ENCODE measurements at regions not wholly inside any gene's neighbourhood (a gene's known extent, or its start where the extent isn't known, plus 50 kb on each side); places are given as distances from the start of the nearest gene placed in this dataset.

DNA sequence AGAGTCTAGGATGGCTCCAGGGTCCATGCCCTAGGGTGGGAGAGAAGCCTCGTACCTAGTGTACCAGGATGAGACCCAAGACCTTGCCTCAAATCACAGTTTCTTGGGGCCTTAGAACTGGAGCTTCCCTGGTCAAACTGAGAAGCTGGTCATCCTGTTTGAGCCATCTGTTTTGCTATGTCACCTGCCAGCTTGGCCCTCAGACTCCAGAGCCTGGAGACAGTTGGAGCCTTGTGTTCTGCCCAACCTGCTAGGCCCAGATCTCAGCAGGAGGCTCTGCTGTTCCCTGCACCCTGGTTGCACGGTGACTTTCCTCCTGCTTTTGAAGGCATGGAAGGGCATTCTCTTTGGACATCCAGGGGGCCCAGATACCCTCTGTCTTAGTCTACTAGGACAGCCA lies 206.3 kb upstream of the ATP6AP2 start:
- Mint-ChIP-seq H3K4me1 (ENCODE audit: low read depth) (no peaks in the 10 kb centered on the region), H3K4me3 (no peak overlapping the region), H3K36me3 (ENCODE audit: low read depth) (no peaks in the 10 kb centered on the region), H3K9me3 (no peaks in the 10 kb centered on the region), H3K27me3 (no peaks in the 10 kb centered on the region), H3K27ac (no peak overlapping the region)
- Histone ChIP-seq H3K27ac (ENCODE audit: low read depth in 1 of 2, low read length in 2 of 2) (no peak overlapping the region), H3K36me3 (ENCODE audit: insufficient read depth, low read length) (no peaks in the 10 kb centered on the region), H3K27me3 (ENCODE audit: control insufficient read depth in 1 of 2, insufficient read depth in 2 of 2, low read length in 2 of 2) (no peaks in the 10 kb centered on the region), H3K9me3 (ENCODE audit: control insufficient read depth in 1 of 2, insufficient read depth in 1 of 2, low read length in 2 of 2) (no peaks in the 10 kb centered on the region), H3K4me3 (ENCODE audit: low read length) (no peak overlapping the region), H3K4me1 (ENCODE audit: insufficient read depth, low read length) (no peaks in the 10 kb centered on the region)
- DNase-seq, result no peak
- intact Hi-C loops (cut with DNase I, micrococcal nuclease), result no loop called here
- POLR2A ChIA-PET, result no interaction called here
- no peak for TF ChIP-seq CTCF (IDR thresholded peaks at IDR 0.05)
- no peak for ATAC-seq (ENCODE audit: poor library complexity)
- CTCF ChIA-PET, result no interaction called here

- no peaks in the 10 kb centered on the region for H3K27me3 Mint-ChIP-seq
- Histone ChIP-seq H3K36me3 (ENCODE audit: insufficient read depth, low read length) (no peaks in the 10 kb centered on the region), H3K4me1 (ENCODE audit: insufficient read depth, low read length) (no peaks in the 10 kb centered on the region), H3K27me3 (ENCODE audit: control insufficient read depth in 1 of 2, insufficient read depth in 2 of 2, low read length in 2 of 2) (no peaks in the 10 kb centered on the region), H3K4me3 (ENCODE audit: low read length) (no peak overlapping the region), H3K9me3 (ENCODE audit: control insufficient read depth in 1 of 2, insufficient read depth in 1 of 2, low read length in 2 of 2) (no peaks in the 10 kb centered on the region), H3K27ac (ENCODE audit: low read depth in 1 of 2, low read length in 2 of 2) (no peak overlapping the region)
- no peak for TF ChIP-seq CTCF (IDR thresholded peaks at IDR 0.05)
- DNase-seq (no peak), ATAC-seq (ENCODE audit: poor library complexity) (no peak)
- no peaks in the 10 kb centered on the region for H3K36me3 Mint-ChIP-seq (ENCODE audit: low read depth)
- CTCF ChIA-PET, result no interaction called here
- intact Hi-C loops (cut with DNase I, micrococcal nuclease), result no loop called here
- POLR2A ChIA-PET, result no interaction called here
- no peak overlapping the region for H3K27ac Mint-ChIP-seq
- no peaks in the 10 kb centered on the region for H3K9me3 Mint-ChIP-seq
- H3K4me1 Mint-ChIP-seq (ENCODE audit: low read depth), result no peaks in the 10 kb centered on the region
- no peak overlapping the region for H3K4me3 Mint-ChIP-seq
Observed at GRCh38 chrX:40373641-40374040, 207.1 kb upstream of the ATP6AP2 start.

DNA sequence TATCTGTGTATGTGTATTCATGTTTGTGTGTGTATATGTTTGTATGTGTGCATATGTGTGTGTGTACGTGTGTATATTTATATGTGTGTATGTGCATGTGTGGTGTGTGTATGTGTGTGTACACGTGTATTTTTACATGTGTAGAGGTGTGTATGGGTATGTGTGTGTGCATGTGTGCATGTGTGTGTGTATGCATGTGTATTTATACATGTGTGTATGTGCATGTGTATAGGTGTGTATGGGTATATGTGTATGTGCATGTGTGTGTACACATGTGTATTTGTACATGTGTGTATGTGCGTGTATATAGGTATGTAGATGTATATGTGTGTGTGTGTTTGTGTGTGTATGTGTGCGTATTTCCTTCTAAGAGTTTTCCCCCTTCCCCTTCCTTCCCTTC lies 207.7 kb upstream of the ATP6AP2 start:
- H3K4me3 Mint-ChIP-seq, result no peak overlapping the region
- H3K36me3 Mint-ChIP-seq (ENCODE audit: low read depth), result no peaks in the 10 kb centered on the region
- H3K4me3 ChIP-seq (ENCODE audit: low read length), result no peak overlapping the region
- no peak for ATAC-seq (ENCODE audit: poor library complexity)
- H3K9me3 Mint-ChIP-seq, result no peaks in the 10 kb centered on the region
- H3K27ac ChIP-seq (ENCODE audit: low read depth in 1 of 2, low read length in 2 of 2), result no peak overlapping the region
- TF ChIP-seq CTCF (IDR thresholded peaks at IDR 0.05), result no peak
- H3K4me1 Mint-ChIP-seq (ENCODE audit: low read depth), result no peaks in the 10 kb centered on the region
- no peaks in the 10 kb centered on the region for H3K9me3 ChIP-seq (ENCODE audit: control insufficient read depth in 1 of 2, insufficient read depth in 1 of 2, low read length in 2 of 2)
- intact Hi-C loops (cut with DNase I, micrococcal nuclease), result no loop called here
- POLR2A ChIA-PET, result no interaction called here
- no peaks in the 10 kb centered on the region for H3K36me3 ChIP-seq (ENCODE audit: insufficient read depth, low read length)
- no peak for DNase-seq
- no peaks in the 10 kb centered on the region for H3K4me1 ChIP-seq (ENCODE audit: insufficient read depth, low read length)
- no peaks in the 10 kb centered on the region for H3K27me3 ChIP-seq (ENCODE audit: control insufficient read depth in 1 of 2, insufficient read depth in 2 of 2, low read length in 2 of 2)
- CTCF ChIA-PET, result no interaction called here
- no peak overlapping the region for H3K27ac Mint-ChIP-seq
- H3K27me3 Mint-ChIP-seq, result no peaks in the 10 kb centered on the region
